ENCODE measurements at regions not wholly inside any gene's neighbourhood (a gene's known extent, or its start where the extent isn't known, plus 50 kb on each side); places are given as distances from the start of the nearest gene placed in this dataset.
A peak's percentile ranks its signal among the peaks of the same experiment; 100 is the strongest.

DNA sequence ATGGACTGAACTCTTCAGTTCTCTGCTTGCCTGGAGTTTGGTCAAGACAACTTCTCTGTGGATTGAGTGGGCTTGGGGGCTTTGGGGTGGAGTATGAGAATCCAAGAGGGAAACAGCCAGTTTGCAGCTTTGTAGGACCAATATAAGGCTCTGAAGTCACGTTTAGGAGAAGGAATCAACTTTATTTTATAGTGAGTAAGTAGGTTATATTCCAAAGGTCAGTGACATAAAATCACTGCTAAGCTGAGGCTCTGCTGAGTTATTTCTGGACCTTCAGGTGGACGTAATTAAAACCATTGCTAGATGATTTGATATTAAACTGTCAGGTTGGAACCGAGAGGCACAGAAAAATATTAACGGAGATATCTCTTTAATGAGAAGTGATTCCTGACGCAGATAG is 514.4 kb downstream of the DMAC1 start:
- Histone ChIP-seq H2AFZ (ENCODE audit: low read length) (no peak overlapping the region), H3K9ac (replicated peaks in 1 of 4; ENCODE audit: extremely low read depth in 1 of 4, low read depth in 3 of 4, low read length in 3 of 4) (no peak overlapping the region), H3K9me3 (ENCODE audit: insufficient read depth in 2 of 2, low read depth in 1 of 2, low read length in 1 of 2) (peaks cover 0 to 2% of the 10 kb centered on the region in 2 experiments; a peak in 1 of 4 replicates), H2AK5ac (ENCODE audit: low read depth, low read length) (no peak overlapping the region), H4K8ac (ENCODE audit: extremely low read depth, insufficient read depth, low read length) (no peak overlapping the region), H4K91ac (replicated peaks; ENCODE audit: insufficient read length, low read length) (peak overlapping the region; percentile 15), H3K23ac (ENCODE audit: insufficient read length) (no peak overlapping the region), H3K4ac (replicated peaks; ENCODE audit: insufficient read length, low read depth, low read length) (no peak overlapping the region), H3K79me2 (ENCODE audit: control insufficient read depth in 1 of 2, insufficient read depth in 2 of 2, low read length in 2 of 2) (no peaks in the 10 kb centered on the region), H3K18ac (ENCODE audit: extremely low read depth, low read length) (0 out of 2 replicates have a peak overlapping the region, but pooled peaks have one; percentile 11), H3K56ac (replicated peaks; ENCODE audit: insufficient read length, low read depth, low read length) (no peak overlapping the region), H2BK15ac (ENCODE audit: low read length) (no peak overlapping the region), H3K23me2 (ENCODE audit: low read depth, low read length) (no peaks in the 10 kb centered on the region), H3K27me3 (replicated peaks in 1 of 4; ENCODE audit: control insufficient read depth in 3 of 4, extremely low read depth in 1 of 4, insufficient read depth in 3 of 4, low read length in 3 of 4) (no peaks in the 10 kb centered on the region), H3K4me1 (replicated peaks in 1 of 4; ENCODE audit: control insufficient read depth in 3 of 4, insufficient read depth in 4 of 4, low read length in 3 of 4) (peaks cover 0 to 14% (median 3%) of the 10 kb centered on the region in 4 experiments; a peak in 1 of 7 replicates), H4K5ac (ENCODE audit: insufficient read length, low read depth, low read length) (no peak overlapping the region), H3K4me2 (ENCODE audit: insufficient read depth in 1 of 2, low read depth in 2 of 2, low read length in 2 of 2) (no peak overlapping the region), H2BK5ac (ENCODE audit: low read depth, low read length) (no peak overlapping the region; the same call in 1 of the 2 replicates), H2BK20ac (ENCODE audit: low read length) (no peak overlapping the region), H2BK12ac (ENCODE audit: low read depth, low read length) (no peak overlapping the region; the same call in 1 of the 2 replicates), H3K27ac (ENCODE audit: low read depth, low read length) (no peak overlapping the region), H4K20me1 (replicated peaks in 1 of 2; ENCODE audit: control insufficient read depth in 1 of 2, insufficient read depth in 2 of 2, low read length in 2 of 2) (no peaks in the 10 kb centered on the region), H2BK120ac (replicated peaks; ENCODE audit: low read depth, low read length) (no peak overlapping the region), H3K36me3 (ENCODE audit: control insufficient read depth in 2 of 4, insufficient read depth in 4 of 4, low read length in 3 of 4) (no peaks in the 10 kb centered on the region), H3K4me3 (ENCODE audit: extremely low read depth in 1 of 4, insufficient read depth in 2 of 4, low read depth in 3 of 4, low read length in 4 of 4) (no peak overlapping the region), H3K14ac (ENCODE audit: insufficient read length) (no peak overlapping the region), H3K79me1 (ENCODE audit: low read depth, low read length) (no peaks in the 10 kb centered on the region)
- FAIRE-seq (no peak), DNase-seq (ENCODE audit: low read depth in 1 of 2, low spot score in 2 of 2) (no peak)
- ChIA-PET CTCF (ENCODE audit: partially characterized antibody) (interaction anchor here (0.6 to 1.2 kb wide), 4 partner anchors 12 to 72 kb away, joined by 3 read pairs; no protein-coding TSS in a partner anchor), POLR2A (ENCODE audit: partially characterized antibody) (no interaction called here)
- 76% methylated on average over 5 of the region's 5 CpGs; no CpG with 5 or more reads in 1 of the 2 experiments for WGBS, 2 experiments (ENCODE audit: extremely low coverage in 1 of 2, insufficient coverage in 1 of 2, insufficient read length in 1 of 2, insufficient replicate concordance in 2 of 2, low coverage in 1 of 2, low lambda C conversion rate in 2 of 2, missing lambda C conversion rate in 1 of 2)

Data from H1 (cell line).